ENCODE measurements at regions not wholly inside any gene's neighbourhood (a gene's known extent, or its start where the extent isn't known, plus 50 kb on each side); places are given as distances from the start of the nearest gene placed in this dataset.

GRCh38 chr20:52801628-52802006 lies 170.5 kb upstream of the TSHZ2 start:
- in situ Hi-C loops (cut with HindIII; ENCODE audit: extremely low pct_ligation_motif_present, low pct_unique_long_range_greater_than_20kb) (no loop called here), intact Hi-C loops (cut with micrococcal nuclease; ENCODE audit: unreplicated experiment) (no loop called here)
- Histone ChIP-seq H3K4me1 (ENCODE audit: insufficient read depth, low read length) (no peaks in the 10 kb centered on the region), H3K9ac (ENCODE audit: insufficient read depth, low read depth, low read length) (no peak overlapping the region), H3K27ac (ENCODE audit: extremely low read length, insufficient read depth, low read length) (no peak overlapping the region), H3K36me3 (replicated peaks in 1 of 2; ENCODE audit: control insufficient read depth in 1 of 2, insufficient read depth in 2 of 2, low read length in 2 of 2) (no peaks in the 10 kb centered on the region), H3K4me2 (ENCODE audit: low read depth, low read length) (no peak overlapping the region), H3K4me3 (replicated peaks in 1 of 3; ENCODE audit: insufficient read depth in 1 of 3, low read depth in 2 of 3, low read length in 3 of 3) (no peak overlapping the region), H3K27me3 (ENCODE audit: control insufficient read depth in 1 of 2, insufficient read depth in 2 of 2, low read length in 2 of 2) (no peaks in the 10 kb centered on the region), H3K9me3 (ENCODE audit: low read length) (peaks cover 32% of the 10 kb centered on the region), H4K20me1 (ENCODE audit: insufficient read depth, low read length) (no peaks in the 10 kb centered on the region), H2AFZ (ENCODE audit: low read length) (no peak overlapping the region), H3K79me2 (ENCODE audit: insufficient read depth, low read length) (no peaks in the 10 kb centered on the region)
- whole genome bisulfite sequencing (ENCODE audit: low lambda C conversion rate), result 56% methylated on average over 6 of the region's 6 CpGs
- TF ChIP-seq SMAD9 (CRISPR knock-in tag; IDR thresholded peaks at IDR 0.05) (no peak), HOXA3 (CRISPR knock-in tag; IDR thresholded peaks at IDR 0.05) (no peak), POLR2AphosphoS5 (IDR thresholded peaks at IDR 0.05; ENCODE audit: low read depth, low read length) (no peak), CBX1 (IDR thresholded peaks at IDR 0.05; ENCODE audit: low read depth) (no peak), ZNF20 (CRISPR knock-in tag; IDR thresholded peaks at IDR 0.05) (no peak), ZSCAN21 (CRISPR knock-in tag; IDR thresholded peaks at IDR 0.05; ENCODE audit: borderline replicate concordance) (no peak)
- FAIRE-seq, result no peak
- CTCF ChIA-PET (ENCODE audit: low intra/inter-chr PET ratio, low total read pairs), result no interaction called here
- DNase-seq (ENCODE audit: low spot score), result no peak
- POLR2A ChIA-PET, result no interaction called here
- BruUV-seq (replicated peaks), result no TSS peak
- ATAC-seq, result no peak

GRCh38 chr20:52800734-52801627 lies 171.2 kb upstream of the TSHZ2 start:
- Histone ChIP-seq H3K4me1 (ENCODE audit: insufficient read depth, low read length) (no peaks in the 10 kb centered on the region), H4K20me1 (ENCODE audit: insufficient read depth, low read length) (no peaks in the 10 kb centered on the region), H3K9me3 (ENCODE audit: low read length) (peaks cover 32% of the 10 kb centered on the region), H3K27me3 (ENCODE audit: control insufficient read depth in 1 of 2, insufficient read depth in 2 of 2, low read length in 2 of 2) (no peaks in the 10 kb centered on the region), H2AFZ (ENCODE audit: low read length) (no peak overlapping the region), H3K79me2 (ENCODE audit: insufficient read depth, low read length) (no peaks in the 10 kb centered on the region), H3K9ac (ENCODE audit: insufficient read depth, low read depth, low read length) (no peak overlapping the region), H3K4me3 (replicated peaks in 1 of 3; ENCODE audit: insufficient read depth in 1 of 3, low read depth in 2 of 3, low read length in 3 of 3) (no peak overlapping the region), H3K36me3 (replicated peaks in 1 of 2; ENCODE audit: control insufficient read depth in 1 of 2, insufficient read depth in 2 of 2, low read length in 2 of 2) (no peaks in the 10 kb centered on the region), H3K27ac (ENCODE audit: extremely low read length, insufficient read depth, low read length) (no peak overlapping the region), H3K4me2 (ENCODE audit: low read depth, low read length) (no peak overlapping the region)
- WGBS (ENCODE audit: low lambda C conversion rate), result 29% methylated on average over 6 of the region's 6 CpGs
- DNase-seq (ENCODE audit: low spot score) (no peak), FAIRE-seq (peak; percentile 30), ATAC-seq (no peak)
- in situ Hi-C loops (cut with HindIII; ENCODE audit: extremely low pct_ligation_motif_present, low pct_unique_long_range_greater_than_20kb) (no loop called here), intact Hi-C loops (cut with micrococcal nuclease; ENCODE audit: unreplicated experiment) (no loop called here)
- no TSS peak for BruUV-seq (replicated peaks)
- ChIA-PET CTCF (ENCODE audit: low intra/inter-chr PET ratio, low total read pairs) (no interaction called here), POLR2A (no interaction called here)
- TF ChIP-seq ZBTB39 (CRISPR knock-in tag; IDR thresholded peaks at IDR 0.05) (no peak), CREB1 (IDR thresholded peaks at IDR 0.05) (no peak), CREB1 (CRISPR knock-in tag; IDR thresholded peaks at IDR 0.05) (no peak), ZNF678 (CRISPR knock-in tag; IDR thresholded peaks at IDR 0.05) (no peak), ZBTB43 (CRISPR knock-in tag; conservative IDR thresholded peaks at IDR 0.05) (no peak), POLR2AphosphoS5 (IDR thresholded peaks at IDR 0.05; ENCODE audit: low read depth, low read length) (no peak), ZNF274 (CRISPR knock-in tag; IDR thresholded peaks at IDR 0.05) (no peak), ZNF503 (CRISPR knock-in tag; IDR thresholded peaks at IDR 0.05) (no peak)
